ENCODE measurements at regions not wholly inside any gene's neighbourhood (a gene's known extent, or its start where the extent isn't known, plus 50 kb on each side); places are given as distances from the start of the nearest gene placed in this dataset.

GRCh38 chr3:34858067-34858660 is 781.2 kb upstream of the ARPP21 start:
- TF ChIP-seq POLR2A (IDR thresholded peaks at IDR 0.05; ENCODE audit: low read depth, low read length) = no peak
- FAIRE-seq (no peak), DNase-seq (ENCODE audit: insufficient read length) (no peak)

- DNase-seq (ENCODE audit: insufficient read length) (no peak), FAIRE-seq (no peak)
- TF ChIP-seq POLR2AphosphoS5 (IDR thresholded peaks at IDR 0.05; ENCODE audit: low read depth, low read length) (no peak), POLR2A (IDR thresholded peaks at IDR 0.05; ENCODE audit: low read depth, low read length) (no peak), TAF1 (IDR thresholded peaks at IDR 0.05; ENCODE audit: borderline replicate concordance, low read depth, low read length) (no peak)
Observed at GRCh38 chr3:34859746-34860145, 779.6 kb upstream of the ARPP21 start.

GRCh38 chr3:34862456-34862855 is 776.9 kb upstream of the ARPP21 start:
- TF ChIP-seq POLR2AphosphoS5 (IDR thresholded peaks at IDR 0.05; ENCODE audit: low read depth, low read length) (no peak), POLR2A (IDR thresholded peaks at IDR 0.05; ENCODE audit: low read depth, low read length) (no peak), TAF1 (IDR thresholded peaks at IDR 0.05; ENCODE audit: borderline replicate concordance, low read depth, low read length) (no peak)
- FAIRE-seq (no peak), DNase-seq (ENCODE audit: insufficient read length) (no peak)

- no peak for FAIRE-seq
- DNase-seq (ENCODE audit: insufficient read length) = no peak
Observed at GRCh38 chr3:34863485-34863884, 775.8 kb upstream of the ARPP21 start.

GRCh38 chr3:34864011-34864410 is 775.3 kb upstream of the ARPP21 start:
- FAIRE-seq = no peak

More at GRCh38 chr3:34863485-34863884, 775.8 kb upstream of the ARPP21 start:
- TF ChIP-seq TAF1 (IDR thresholded peaks at IDR 0.05; ENCODE audit: borderline replicate concordance, low read depth, low read length) = no peak
- no peak for TF ChIP-seq POLR2A (IDR thresholded peaks at IDR 0.05; ENCODE audit: low read depth, low read length)
- no peak for TF ChIP-seq POLR2AphosphoS5 (IDR thresholded peaks at IDR 0.05; ENCODE audit: low read depth, low read length)

GRCh38 chr3:34865346-34865745 is 774.0 kb upstream of the ARPP21 start:
- DNase-seq (ENCODE audit: insufficient read length) = no peak

More at GRCh38 chr3:34864011-34864410, 775.3 kb upstream of the ARPP21 start:
- DNase-seq (ENCODE audit: insufficient read length) = no peak
- TF ChIP-seq POLR2AphosphoS5 (IDR thresholded peaks at IDR 0.05; ENCODE audit: low read depth, low read length) (no peak), POLR2A (IDR thresholded peaks at IDR 0.05; ENCODE audit: low read depth, low read length) (no peak), TAF1 (IDR thresholded peaks at IDR 0.05; ENCODE audit: borderline replicate concordance, low read depth, low read length) (no peak)

GRCh38 chr3:34868935-34869334 is 770.4 kb upstream of the ARPP21 start:
- no peak for DNase-seq (ENCODE audit: insufficient read length)
- TF ChIP-seq POLR2AphosphoS5 (IDR thresholded peaks at IDR 0.05; ENCODE audit: low read depth, low read length) = no peak
- no peak for TF ChIP-seq TAF1 (IDR thresholded peaks at IDR 0.05; ENCODE audit: borderline replicate concordance, low read depth, low read length)
- TF ChIP-seq POLR2A (IDR thresholded peaks at IDR 0.05; ENCODE audit: low read depth, low read length) = no peak
- no peak for FAIRE-seq

More at GRCh38 chr3:34865346-34865745, 774.0 kb upstream of the ARPP21 start:
- FAIRE-seq = no peak
- TF ChIP-seq POLR2A (IDR thresholded peaks at IDR 0.05; ENCODE audit: low read depth, low read length) (no peak), POLR2AphosphoS5 (IDR thresholded peaks at IDR 0.05; ENCODE audit: low read depth, low read length) (no peak), TAF1 (IDR thresholded peaks at IDR 0.05; ENCODE audit: borderline replicate concordance, low read depth, low read length) (no peak)

GRCh38 chr3:34869696-34870095 is 769.6 kb upstream of the ARPP21 start:
- FAIRE-seq = no peak
- TF ChIP-seq POLR2AphosphoS5 (IDR thresholded peaks at IDR 0.05; ENCODE audit: low read depth, low read length) (no peak), TAF1 (IDR thresholded peaks at IDR 0.05; ENCODE audit: borderline replicate concordance, low read depth, low read length) (no peak), POLR2A (IDR thresholded peaks at IDR 0.05; ENCODE audit: low read depth, low read length) (no peak)

GRCh38 chr3:34872406-34872805 is 766.9 kb upstream of the ARPP21 start:
- no peak for FAIRE-seq
- DNase-seq (ENCODE audit: insufficient read length) = no peak
- TF ChIP-seq TAF1 (IDR thresholded peaks at IDR 0.05; ENCODE audit: borderline replicate concordance, low read depth, low read length) = no peak
- TF ChIP-seq POLR2AphosphoS5 (IDR thresholded peaks at IDR 0.05; ENCODE audit: low read depth, low read length) = no peak
- no peak for TF ChIP-seq POLR2A (IDR thresholded peaks at IDR 0.05; ENCODE audit: low read depth, low read length)

More at GRCh38 chr3:34869696-34870095, 769.6 kb upstream of the ARPP21 start:
- DNase-seq (ENCODE audit: insufficient read length) = no peak

- FAIRE-seq = no peak
- TF ChIP-seq POLR2A (IDR thresholded peaks at IDR 0.05; ENCODE audit: low read depth, low read length) = no peak
- no peak for TF ChIP-seq POLR2AphosphoS5 (IDR thresholded peaks at IDR 0.05; ENCODE audit: low read depth, low read length)
- DNase-seq (ENCODE audit: insufficient read length) = no peak
Observed at GRCh38 chr3:34876997-34877396, 762.3 kb upstream of the ARPP21 start.

- DNase-seq (ENCODE audit: insufficient read length) (no peak), FAIRE-seq (no peak)
- TF ChIP-seq TAF1 (IDR thresholded peaks at IDR 0.05; ENCODE audit: borderline replicate concordance, low read depth, low read length) (no peak), POLR2A (IDR thresholded peaks at IDR 0.05; ENCODE audit: low read depth, low read length) (no peak), POLR2AphosphoS5 (IDR thresholded peaks at IDR 0.05; ENCODE audit: low read depth, low read length) (no peak)
Observed at GRCh38 chr3:34878488-34878887, 760.8 kb upstream of the ARPP21 start.

GRCh38 chr3:34881026-34881425 is 758.3 kb upstream of the ARPP21 start:
- no peak for TF ChIP-seq TAF1 (IDR thresholded peaks at IDR 0.05; ENCODE audit: borderline replicate concordance, low read depth, low read length)
- no peak for TF ChIP-seq POLR2A (IDR thresholded peaks at IDR 0.05; ENCODE audit: low read depth, low read length)
- TF ChIP-seq POLR2AphosphoS5 (IDR thresholded peaks at IDR 0.05; ENCODE audit: low read depth, low read length) = no peak
- no peak for DNase-seq (ENCODE audit: insufficient read length)
- no peak for FAIRE-seq

All from GM12892 (cell line).